CD4-positive, alpha-beta T cell treated with Interleukin-17A for 1 hour (primary cell): ENCODE measurements at regions not wholly inside any gene's neighbourhood (a gene's known extent, or its start where the extent isn't known, plus 50 kb on each side); places are given as distances from the start of the nearest gene placed in this dataset.
"Not testable (repeated sequence)": the region's sequence is repeated elsewhere in the genome, so short reads cannot be mapped to it uniquely, and the experiment has no call there.

ENCODE experiments used
- DNase-seq: peaks from one replicate; pipeline ENCODE4 v3.0.0-alpha.2; 2020

DNA sequence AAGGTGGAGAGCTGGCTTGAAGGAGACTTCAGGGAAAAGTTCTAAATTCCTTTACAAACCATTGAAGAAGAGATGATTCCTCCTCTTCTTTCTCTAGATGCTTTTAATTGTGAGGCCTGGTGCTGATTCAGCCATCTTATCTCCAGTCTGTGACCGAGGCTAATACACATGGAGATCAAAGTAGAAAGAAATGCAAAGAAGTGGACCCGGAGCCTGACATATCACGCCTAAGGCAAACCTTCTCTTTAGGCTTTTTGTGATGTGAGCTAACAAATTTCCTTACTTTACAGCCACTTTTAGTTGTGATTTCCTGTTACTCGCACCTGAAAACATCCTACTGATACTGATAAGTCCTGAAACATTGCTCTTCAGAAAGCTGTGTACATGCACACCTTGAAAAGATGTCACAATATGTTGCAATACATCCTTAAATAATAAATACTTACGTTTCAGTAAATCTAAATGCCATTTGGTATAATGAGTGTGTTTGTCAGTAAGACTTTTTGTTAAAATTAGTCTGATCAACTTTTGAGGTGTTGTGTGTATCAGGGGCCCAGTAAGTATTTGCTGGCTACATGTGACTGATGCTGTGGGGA, 192.4 kb downstream of the BAMBI start:
- no peak for DNase-seq

DNA sequence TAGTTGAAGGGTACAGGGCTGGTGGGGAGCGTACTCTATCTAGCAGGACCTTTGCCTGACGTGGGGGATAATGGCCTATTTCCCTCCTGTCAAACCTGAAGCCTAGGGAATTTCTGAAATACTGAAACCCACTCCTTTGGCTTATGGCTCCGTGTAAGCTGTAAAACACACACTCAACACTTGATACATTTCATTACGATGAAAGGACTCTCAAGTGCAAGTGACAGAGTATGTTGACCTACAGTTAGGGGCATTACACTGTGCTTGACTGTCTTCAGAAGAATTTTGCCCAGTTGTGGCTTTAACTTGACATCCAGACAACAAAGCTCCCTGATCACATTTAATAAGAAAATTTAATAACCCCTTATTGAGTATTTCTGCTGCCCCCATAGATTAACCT, 194.3 kb downstream of the BAMBI start:
- no peak for DNase-seq

GRCh38 chr10:28872587-28873165, 195.4 kb downstream of the BAMBI start:
- DNase-seq, result no peak

- DNase-seq, result no peak
Measured at GRCh38 chr10:28873540-28873939, 196.2 kb downstream of the BAMBI start.

- no peak for DNase-seq
Measured at GRCh38 chr10:28874210-28874609, 196.9 kb downstream of the BAMBI start.

DNA sequence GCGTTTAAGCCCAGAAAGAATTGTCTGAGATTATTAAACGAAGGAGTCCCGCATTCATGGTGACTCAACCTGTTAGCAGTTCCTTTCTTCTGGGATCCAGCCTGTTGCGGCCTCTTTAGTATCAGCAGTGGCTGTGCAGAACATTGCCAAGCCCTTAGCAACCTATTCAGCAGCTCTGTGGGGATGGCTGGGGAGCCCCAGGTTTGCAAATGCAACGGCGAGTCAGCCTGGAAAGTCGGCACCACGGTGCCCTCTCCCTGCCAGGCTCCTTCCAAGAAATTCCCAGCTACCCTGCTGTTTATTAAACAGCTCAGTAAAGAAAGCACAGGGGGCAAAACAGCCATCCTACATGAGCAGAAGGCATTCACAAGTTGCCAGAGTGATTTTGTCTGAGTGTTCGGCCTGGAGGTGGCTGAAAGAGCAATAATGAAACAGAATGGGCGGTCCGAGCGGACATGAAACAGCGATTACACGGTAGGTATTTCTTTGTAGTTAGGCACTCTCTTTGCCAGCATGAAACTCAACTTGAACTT, 198.3 kb downstream of the BAMBI start:
- no peak for DNase-seq

- DNase-seq, result no peak
Measured at GRCh38 chr10:28878236-28878970, 201.1 kb downstream of the BAMBI start.

- no peak for DNase-seq
Measured at GRCh38 chr10:28879246-28879645, 201.9 kb downstream of the BAMBI start.

DNA sequence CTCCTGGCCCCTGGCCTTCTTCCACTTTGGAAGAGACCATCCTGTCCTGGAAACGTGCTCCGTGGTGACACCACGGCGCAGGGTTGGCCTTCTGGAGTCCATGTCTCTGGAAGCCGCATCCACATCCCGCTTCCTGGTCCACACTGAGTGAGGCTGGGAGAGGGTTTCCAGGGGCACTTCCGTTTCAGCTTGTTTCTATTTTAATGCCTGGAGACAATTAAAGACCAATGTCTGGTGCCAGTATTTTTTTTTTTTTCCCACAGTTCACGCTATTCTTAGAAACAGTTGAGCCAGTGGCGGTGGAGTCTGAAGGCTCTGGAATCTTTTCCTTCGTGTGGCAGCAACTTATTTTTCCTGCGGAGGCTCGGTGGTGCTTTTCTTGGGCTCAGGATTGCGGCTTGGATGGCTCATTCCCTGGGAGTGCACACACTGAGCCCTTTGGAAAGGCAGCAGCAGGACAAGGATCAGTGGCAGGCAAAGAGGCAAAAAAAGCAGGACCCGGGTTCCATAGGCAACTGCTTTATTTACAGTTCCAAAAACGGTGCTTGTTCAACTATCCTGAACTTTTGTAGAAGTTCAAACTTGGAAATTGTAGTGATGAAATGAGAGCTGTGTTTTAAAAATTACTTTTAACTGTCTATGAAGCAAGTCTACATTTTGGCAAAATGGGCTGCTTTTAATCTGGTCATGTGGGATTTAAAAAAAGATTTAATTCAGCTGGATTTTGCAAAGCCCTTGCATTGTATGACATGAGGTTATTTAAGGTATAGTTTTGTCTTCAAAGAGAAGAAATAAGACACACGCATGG, 202.8 kb downstream of the BAMBI start:
- DNase-seq, result no peak

- DNase-seq, result no peak
Measured at GRCh38 chr10:28880683-28880950, 203.3 kb downstream of the BAMBI start.

GRCh38 chr10:28881171-28881882, 204.0 kb downstream of the BAMBI start:
- no peak for DNase-seq

- DNase-seq, result no peak
Measured at GRCh38 chr10:28883741-28884423, 206.6 kb downstream of the BAMBI start.

DNA sequence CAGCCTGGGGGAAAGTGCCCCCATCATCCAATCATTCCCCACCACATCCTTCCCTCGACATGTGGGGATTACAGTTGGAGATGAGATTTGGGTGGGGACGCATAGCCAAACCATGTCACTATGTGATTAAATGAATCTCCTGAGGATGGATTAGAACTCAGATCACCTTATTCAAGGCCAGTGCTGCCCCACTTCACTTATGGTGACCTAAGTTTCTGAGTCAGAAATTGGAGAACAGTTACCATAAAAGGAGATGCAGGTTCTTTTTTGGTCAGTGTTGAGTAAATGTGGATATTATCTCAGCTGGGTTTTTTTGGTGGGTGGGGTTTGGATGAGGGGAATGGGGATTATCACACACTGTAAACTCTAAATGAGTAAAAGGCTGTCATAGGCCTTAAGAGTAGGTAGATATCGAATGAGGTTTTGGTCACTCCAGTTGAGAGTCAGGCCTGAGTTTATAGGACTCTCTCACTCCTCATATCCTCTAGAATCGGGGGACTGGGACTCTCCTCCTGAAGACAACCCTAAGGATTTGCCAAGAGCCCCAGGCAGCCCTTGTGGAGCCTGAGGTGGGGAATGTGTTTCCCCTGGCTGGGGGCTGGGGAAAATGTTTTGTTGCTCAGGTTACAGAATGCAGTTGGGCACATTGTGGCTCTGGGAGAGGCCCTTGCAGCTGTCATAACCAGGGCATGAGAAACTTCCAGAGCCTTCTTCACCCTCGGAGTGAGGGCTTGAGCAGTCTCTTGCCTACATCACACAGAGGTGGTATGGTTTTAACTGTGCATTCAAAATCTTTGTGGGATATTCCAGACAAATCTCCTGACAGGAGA, 213.0 kb downstream of the BAMBI start:
- DNase-seq, result no peak

- DNase-seq, result no peak
Measured at GRCh38 chr10:28891058-28891713, 213.9 kb downstream of the BAMBI start.

- no peak for DNase-seq
Measured at GRCh38 chr10:28892818-28893547, 215.7 kb downstream of the BAMBI start.

GRCh38 chr10:28894146-28894545, 216.8 kb downstream of the BAMBI start:
- DNase-seq, result no peak

DNA sequence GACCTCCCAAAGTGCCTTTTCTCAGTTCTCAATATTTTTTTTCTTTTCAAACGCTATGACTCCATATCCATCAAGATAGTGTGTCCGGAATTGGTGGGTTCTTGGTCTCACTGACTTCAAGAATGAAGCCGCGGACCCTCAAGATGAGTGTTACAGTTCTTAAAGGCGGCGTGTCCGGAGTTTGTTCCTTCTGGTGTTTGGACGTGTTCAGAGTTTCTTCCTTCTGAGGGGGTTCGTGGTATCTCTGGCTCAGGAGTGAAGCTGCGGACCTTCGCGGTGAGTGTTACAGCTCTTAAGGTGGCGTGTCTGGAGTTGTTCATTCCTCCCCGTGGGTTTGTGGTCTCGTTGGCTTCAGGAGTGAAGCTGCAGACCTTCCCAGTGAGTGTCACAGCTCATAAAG, 218.3 kb downstream of the BAMBI start:
- not testable (repeated sequence) for DNase-seq

GRCh38 chr10:28896791-28897409, 219.6 kb downstream of the BAMBI start:
- not testable (repeated sequence) for DNase-seq

- DNase-seq, result no peak
Measured at GRCh38 chr10:28897617-28898464, 220.5 kb downstream of the BAMBI start.
